Upper lobe of left lung (tissue), 6 donors: ENCODE measurements at regions not wholly inside any gene's neighbourhood (a gene's known extent, or its start where the extent isn't known, plus 50 kb on each side); places are given as distances from the start of the nearest gene placed in this dataset.

Source experiments
- ATAC-seq, 2 donors: fragments of 200-7000 bp; cut with Tn5 transposase; one replicate each; pipeline ENCODE4 v1.9.1; 2022; ENCODE audit warnings: mild to moderate bottlenecking in 2 of 2, moderate library complexity in 2 of 2; ENCODE audit not compliant: low FRiP score in 2 of 2
- DNase-seq, 2 donors: peaks; one replicate each; pipeline ENCODE4 v3.0.0-alpha.2; 2019 to 2020
- H3K27ac ChIP-seq, 4 donors: fragments of 200-600 bp; sonication (generic); one replicate each; pipeline ENCODE4 v1.5.1; 2016 to 2019
- H3K27me3 ChIP-seq, 4 donors: fragments of 200-600 bp; sonication (generic); one replicate each; pipeline ENCODE4 v1.5.1; 2017 to 2019
- H3K36me3 ChIP-seq, 4 donors: fragments of 200-600 bp; sonication (generic); one replicate each; pipeline ENCODE4 v1.5.1; 2016 to 2019
- H3K4me1 ChIP-seq, 4 donors: fragments of 200-600 bp; sonication (generic); one replicate each; pipeline ENCODE4 v1.5.1; 2018 to 2019
- H3K4me3 ChIP-seq, 4 donors: fragments of 200-600 bp; sonication (generic); one replicate each; pipeline ENCODE4 v1.5.1; 2017 to 2019; ENCODE audit warnings: mild to moderate bottlenecking in 2 of 4, moderate library complexity in 1 of 4
- H3K9me3 ChIP-seq, 4 donors: fragments of 200-600 bp; sonication (generic); one replicate each; pipeline ENCODE4 v1.5.1; 2018 to 2019
- EP300 ChIP-seq, 4 donors: sonication (generic); formaldehyde crosslinking; IDR thresholded peaks; one replicate each; pipeline ENCODE4 v1.5.1; 2017; ENCODE audit warnings: antibody characterized with exemption in 4 of 4, control low read depth in 2 of 4
- POLR2A ChIP-seq, 4 donors: fragments of 450-650 bp; IDR thresholded peaks; one replicate each; pipeline ENCODE4 v1.5.1; 2016 to 2017; ENCODE audit warnings: antibody characterized with exemption in 4 of 4, mild to moderate bottlenecking in 2 of 4
- POLR2AphosphoS5 ChIP-seq, 2 donors: sonication (generic); formaldehyde crosslinking; IDR thresholded peaks; one replicate each; pipeline ENCODE4 v1.5.1; 2017; ENCODE audit warnings: antibody characterized with exemption in 2 of 2
- WGBS, 2 donors: methylation state at CpG; one replicate each; pipeline ENCODE4 v1.1.5; 2017 to 2018; 5-methylcytosine and 5-hydroxymethylcytosine counted together
- TF ChIP-seq, protein P1 (sequence below), 6 experiments: fragments of 450-650 bp in 4 of 6; fragments of 200-600 bp in 2 of 6; sonication (generic) in 2 of 6; IDR thresholded peaks; one replicate each; pipeline ENCODE4 v1.5.1; 2016 to 2019; ENCODE audit warnings: antibody characterized with exemption in 6 of 6
- donor health status: DM: no; HTN: no; CAD: no; lungs with moderate emphysema.
- donor health status: DM: no; HTN: yes; CAD: no; lungs with severe emphysema.

DNA sequence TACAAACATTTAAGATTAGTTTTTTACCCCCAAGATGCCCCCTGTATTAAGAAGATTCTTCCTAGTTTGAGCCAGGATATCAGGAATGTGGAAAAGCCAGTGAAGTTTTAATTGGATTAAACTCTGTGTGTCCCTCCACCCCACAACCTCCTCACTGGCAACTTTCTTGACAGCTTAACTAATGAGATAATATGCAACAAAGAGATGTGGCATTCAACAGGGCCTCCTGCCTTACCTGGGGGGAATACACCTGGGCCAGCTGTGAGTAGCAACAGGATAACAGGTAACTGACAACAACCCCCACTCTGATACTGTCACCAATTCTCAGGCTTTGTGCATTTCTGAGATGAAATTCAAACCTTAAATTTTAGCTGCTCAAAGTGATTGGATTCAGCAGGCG, 512.3 kb downstream of the TFAP2B start:
- TF ChIP-seq POLR2A (IDR thresholded peaks at IDR 0.05) (no peak), POLR2AphosphoS5 (IDR thresholded peaks at IDR 0.05) (no peak), EP300 (IDR thresholded peaks at IDR 0.05) (no peak)
- TF ChIP-seq, protein P1, sequence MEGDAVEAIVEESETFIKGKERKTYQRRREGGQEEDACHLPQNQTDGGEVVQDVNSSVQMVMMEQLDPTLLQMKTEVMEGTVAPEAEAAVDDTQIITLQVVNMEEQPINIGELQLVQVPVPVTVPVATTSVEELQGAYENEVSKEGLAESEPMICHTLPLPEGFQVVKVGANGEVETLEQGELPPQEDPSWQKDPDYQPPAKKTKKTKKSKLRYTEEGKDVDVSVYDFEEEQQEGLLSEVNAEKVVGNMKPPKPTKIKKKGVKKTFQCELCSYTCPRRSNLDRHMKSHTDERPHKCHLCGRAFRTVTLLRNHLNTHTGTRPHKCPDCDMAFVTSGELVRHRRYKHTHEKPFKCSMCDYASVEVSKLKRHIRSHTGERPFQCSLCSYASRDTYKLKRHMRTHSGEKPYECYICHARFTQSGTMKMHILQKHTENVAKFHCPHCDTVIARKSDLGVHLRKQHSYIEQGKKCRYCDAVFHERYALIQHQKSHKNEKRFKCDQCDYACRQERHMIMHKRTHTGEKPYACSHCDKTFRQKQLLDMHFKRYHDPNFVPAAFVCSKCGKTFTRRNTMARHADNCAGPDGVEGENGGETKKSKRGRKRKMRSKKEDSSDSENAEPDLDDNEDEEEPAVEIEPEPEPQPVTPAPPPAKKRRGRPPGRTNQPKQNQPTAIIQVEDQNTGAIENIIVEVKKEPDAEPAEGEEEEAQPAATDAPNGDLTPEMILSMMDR (IDR thresholded peaks at IDR 0.05), result no peak
- 80 to 100% methylated on average over 1 of the region's 1 CpG for WGBS, 2 donors
- no peak overlapping the region for H3K4me3 ChIP-seq
- no peak overlapping the region for H3K27ac ChIP-seq
- ATAC-seq (no peak), DNase-seq (no peak)
- no peaks in the 10 kb centered on the region for H3K9me3 ChIP-seq
- H3K4me1 ChIP-seq, result no peaks in the 10 kb centered on the region
- no peaks in the 10 kb centered on the region for H3K36me3 ChIP-seq
- H3K27me3 ChIP-seq, result no peaks in the 10 kb centered on the region

DNA sequence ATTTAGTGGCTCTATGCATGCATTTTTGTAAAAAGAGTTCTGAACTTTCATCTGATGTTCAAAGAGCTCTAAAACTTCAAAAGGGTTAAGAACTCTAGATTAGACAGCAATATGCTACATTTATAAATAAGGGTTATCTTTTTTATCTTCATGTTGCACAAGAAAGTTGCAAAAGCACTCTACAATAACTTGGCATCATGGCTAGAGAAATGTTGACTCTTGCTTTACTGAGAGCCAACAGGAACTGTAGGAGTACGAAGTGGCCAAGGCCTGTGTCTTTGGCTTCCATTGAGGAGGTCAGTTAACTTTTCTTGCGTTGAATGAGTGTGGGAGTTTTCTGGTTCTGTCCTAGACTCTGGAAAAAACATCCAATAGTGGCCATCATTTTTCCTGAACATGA, 516.9 kb downstream of the TFAP2B start:
- 55 to 57% methylated on average over 2 of the region's 2 CpGs for WGBS, 2 donors
- no peaks in the 10 kb centered on the region for H3K9me3 ChIP-seq
- no peaks in the 10 kb centered on the region for H3K27me3 ChIP-seq
- H3K36me3 ChIP-seq, result no peaks in the 10 kb centered on the region
- no peak overlapping the region for H3K27ac ChIP-seq
- H3K4me3 ChIP-seq, result no peak overlapping the region
- ATAC-seq (no peak), DNase-seq (no peak)
- H3K4me1 ChIP-seq, result no peaks in the 10 kb centered on the region
- TF ChIP-seq POLR2AphosphoS5 (IDR thresholded peaks at IDR 0.05), result no peak
- no peak for TF ChIP-seq EP300 (IDR thresholded peaks at IDR 0.05)
- TF ChIP-seq, protein P1 (IDR thresholded peaks at IDR 0.05), result no peak
- no peak for TF ChIP-seq POLR2A (IDR thresholded peaks at IDR 0.05)

DNA sequence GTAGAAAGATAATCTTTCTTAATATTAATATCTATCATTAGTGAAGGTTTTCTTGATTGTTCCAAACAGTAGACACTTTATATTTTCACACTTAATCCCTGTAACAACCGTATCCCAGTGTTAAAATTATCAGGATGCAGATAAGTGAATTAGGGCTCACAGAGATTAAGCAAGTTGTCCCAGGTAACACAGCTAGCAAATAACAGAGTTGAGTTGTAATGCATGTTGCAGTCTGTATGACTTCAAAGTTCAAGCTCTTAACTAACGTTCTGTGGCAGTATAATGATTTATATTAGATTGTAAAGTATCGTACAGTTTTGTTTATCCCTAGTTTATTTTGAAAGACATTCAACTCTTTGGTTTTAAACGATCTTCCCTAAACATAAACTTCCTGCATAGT, 517.5 kb downstream of the TFAP2B start:
- DNase-seq (no peak), ATAC-seq (no peak)
- H3K27me3 ChIP-seq, result no peaks in the 10 kb centered on the region
- 36 to 50% methylated on average over 4 of the region's 4 CpGs for WGBS, 2 donors
- TF ChIP-seq EP300 (IDR thresholded peaks at IDR 0.05) (no peak), POLR2A (IDR thresholded peaks at IDR 0.05) (no peak), POLR2AphosphoS5 (IDR thresholded peaks at IDR 0.05) (no peak)
- TF ChIP-seq, protein P1 (IDR thresholded peaks at IDR 0.05), result no peak
- no peaks in the 10 kb centered on the region for H3K9me3 ChIP-seq
- H3K4me3 ChIP-seq, result no peak overlapping the region
- no peak overlapping the region for H3K27ac ChIP-seq
- H3K36me3 ChIP-seq, result no peaks in the 10 kb centered on the region
- H3K4me1 ChIP-seq, result no peaks in the 10 kb centered on the region

DNA sequence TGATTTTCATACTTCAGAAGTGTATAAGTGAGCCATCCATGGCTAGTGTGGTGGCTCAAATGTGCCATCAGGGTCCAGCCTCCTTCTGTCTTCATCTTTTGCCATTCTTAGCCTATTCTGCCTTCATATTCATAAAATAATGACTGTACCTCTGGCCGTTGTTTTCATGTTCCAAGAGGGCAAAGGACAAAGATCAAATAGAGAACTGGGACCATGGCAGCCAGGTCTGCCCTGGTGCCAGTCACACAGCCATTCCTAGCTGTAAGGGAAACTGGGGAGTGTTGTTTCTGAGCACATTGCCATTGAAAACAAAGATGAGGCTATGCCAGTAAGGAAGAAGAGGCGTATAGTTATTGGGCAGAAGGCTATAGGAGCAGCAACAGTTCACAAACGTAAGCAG, 518.6 kb downstream of the TFAP2B start:
- no peaks in the 10 kb centered on the region for H3K27me3 ChIP-seq
- no peaks in the 10 kb centered on the region for H3K4me1 ChIP-seq
- H3K9me3 ChIP-seq, result no peaks in the 10 kb centered on the region
- no peak for ATAC-seq
- H3K4me3 ChIP-seq, result no peak overlapping the region
- TF ChIP-seq, protein P1 (IDR thresholded peaks at IDR 0.05), result no peak
- no peak for TF ChIP-seq POLR2A (IDR thresholded peaks at IDR 0.05)
- no peak for TF ChIP-seq EP300 (IDR thresholded peaks at IDR 0.05)
- TF ChIP-seq POLR2AphosphoS5 (IDR thresholded peaks at IDR 0.05), result no peak
- 69 to 81% methylated on average over 3 of the region's 3 CpGs for WGBS, 2 donors
- DNase-seq, result no peak
- no peaks in the 10 kb centered on the region for H3K36me3 ChIP-seq
- no peak overlapping the region for H3K27ac ChIP-seq

DNA sequence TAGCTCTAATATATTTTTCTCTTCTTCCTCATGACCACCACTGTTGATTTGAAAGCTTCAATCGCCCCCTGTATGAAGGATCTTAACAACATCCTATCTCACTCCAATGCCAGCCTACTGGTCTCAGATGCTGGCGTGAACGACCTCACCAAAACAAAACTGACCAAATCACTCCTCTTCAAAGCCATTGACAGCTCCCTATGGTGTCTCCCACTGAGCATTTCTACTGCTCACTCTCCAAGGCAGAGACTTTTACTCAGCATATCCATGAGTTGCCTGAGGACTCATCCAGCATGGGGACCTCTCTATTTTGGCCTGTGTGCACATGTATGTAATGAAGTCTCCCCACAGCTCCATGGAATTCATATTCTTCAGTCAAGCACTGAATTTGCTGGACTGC, 520.4 kb downstream of the TFAP2B start:
- no peaks in the 10 kb centered on the region for H3K27me3 ChIP-seq
- no peaks in the 10 kb centered on the region for H3K9me3 ChIP-seq
- H3K4me1 ChIP-seq, result no peaks in the 10 kb centered on the region
- H3K27ac ChIP-seq, result no peak overlapping the region
- H3K36me3 ChIP-seq, result no peaks in the 10 kb centered on the region
- H3K4me3 ChIP-seq, result no peak overlapping the region
- ATAC-seq (no peak), DNase-seq (no peak)
- TF ChIP-seq POLR2A (IDR thresholded peaks at IDR 0.05) (no peak), EP300 (IDR thresholded peaks at IDR 0.05) (no peak), POLR2AphosphoS5 (IDR thresholded peaks at IDR 0.05) (no peak)
- TF ChIP-seq, protein P1 (IDR thresholded peaks at IDR 0.05), result no peak
- WGBS, 2 donors, result 63 to 68% methylated on average over 3 of the region's 3 CpGs
